GM21528 (cell line): ENCODE measurements at regions not wholly inside any gene's neighbourhood (a gene's known extent, or its start where the extent isn't known, plus 50 kb on each side); places are given as distances from the start of the nearest gene placed in this dataset.

Experiments used
- ATAC-seq: cut with Tn5 transposase; IDR thresholded peaks from one replicate; pipeline ENCODE4 v1.9.1; 2021; ENCODE audit warnings: mild to moderate bottlenecking, moderate library complexity; ENCODE audit not compliant: unreplicated experiment, low FRiP score

- no peak for ATAC-seq
These were observed 121.5 kb downstream of the PSMG1 start for GRCh38 chr21:39061766-39062165.

- ATAC-seq: no peak
These were observed 122.7 kb downstream of the PSMG1 start for GRCh38 chr21:39060485-39061083.

- ATAC-seq: no peak
These were observed 126.1 kb downstream of the PSMG1 start for GRCh38 chr21:39057121-39057520.

GRCh38 chr21:39056636-39057035 lies 126.6 kb downstream of the PSMG1 start:
- ATAC-seq: no peak

- no peak for ATAC-seq
These were observed 128.0 kb downstream of the PSMG1 start for GRCh38 chr21:39055167-39055767.

- no peak for ATAC-seq
These were observed 129.2 kb downstream of the PSMG1 start for GRCh38 chr21:39054066-39054465.

- ATAC-seq: no peak
These were observed 130.1 kb downstream of the PSMG1 start for GRCh38 chr21:39053126-39053525.

- no peak for ATAC-seq
These were observed 130.5 kb downstream of the PSMG1 start for GRCh38 chr21:39052718-39053117.

GRCh38 chr21:39051588-39051949 lies 131.7 kb downstream of the PSMG1 start:
- ATAC-seq: no peak

- no peak for ATAC-seq
These were observed 132.2 kb downstream of the PSMG1 start for GRCh38 chr21:39050841-39051587.

GRCh38 chr21:39048574-39048973 lies 134.7 kb downstream of the PSMG1 start:
- no peak for ATAC-seq

GRCh38 chr21:39048064-39048463 lies 135.2 kb downstream of the PSMG1 start:
- ATAC-seq: no peak

- ATAC-seq: no peak
These were observed 136.2 kb downstream of the PSMG1 start for GRCh38 chr21:39047046-39047445.

- no peak for ATAC-seq
These were observed 136.9 kb downstream of the PSMG1 start for GRCh38 chr21:39046236-39046916.

- ATAC-seq: no peak
These were observed 141.4 kb downstream of the PSMG1 start for GRCh38 chr21:39041816-39042215.

GRCh38 chr21:39040494-39041110 lies 142.6 kb downstream of the PSMG1 start:
- no peak for ATAC-seq

- no peak for ATAC-seq
These were observed 145.3 kb downstream of the PSMG1 start for GRCh38 chr21:39037807-39038405.

- ATAC-seq: no peak
These were observed 146.7 kb downstream of the PSMG1 start for GRCh38 chr21:39036581-39036980.

GRCh38 chr21:39034590-39035536 lies 148.4 kb downstream of the PSMG1 start:
- ATAC-seq: no peak
